OCI-LY1 (cell line): ENCODE measurements at regions not wholly inside any gene's neighbourhood (a gene's known extent, or its start where the extent isn't known, plus 50 kb on each side); places are given as distances from the start of the nearest gene placed in this dataset.

ENCODE experiments used
- EZH2 ChIP-seq: fragments of 200-600 bp; sonication (generic), shearing (Covaris generic); IDR thresholded peaks from 2 replicates; pipeline ENCODE4 v1.8.0; 2017; ENCODE audit warnings: borderline replicate concordance, mixed run types, mild to moderate bottlenecking, antibody characterized with exemption, low read length, moderate library complexity, mixed read lengths
- TF ChIP-seq, protein P1 (sequence below): fragments of 200-600 bp; sonication (generic), shearing (Covaris generic); IDR thresholded peaks from 2 replicates; pipeline ENCODE4 v1.5.1; 2017; ENCODE audit warnings: mild to moderate bottlenecking, antibody characterized with exemption, low read length, moderate library complexity, mixed read lengths

DNA sequence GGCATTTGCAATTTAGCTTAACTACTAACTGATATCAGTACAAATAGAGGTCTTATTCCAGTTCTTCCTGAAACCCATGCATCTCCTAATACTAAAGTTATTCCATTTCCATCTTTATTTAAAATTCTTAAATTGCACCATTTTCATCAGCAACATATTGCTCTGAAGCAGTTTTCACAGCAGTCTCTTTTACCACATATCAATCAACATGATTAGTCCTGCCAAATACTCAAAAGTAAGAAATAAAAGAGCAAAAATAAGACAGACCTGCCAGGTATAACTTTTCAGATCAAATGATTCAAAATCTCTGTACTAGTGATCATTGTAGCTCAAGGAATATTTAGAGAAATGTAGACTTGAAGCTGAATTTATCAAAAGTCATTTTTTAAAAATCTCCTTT lies 141.7 kb downstream of the SLITRK1 start:
- TF ChIP-seq, protein P1, sequence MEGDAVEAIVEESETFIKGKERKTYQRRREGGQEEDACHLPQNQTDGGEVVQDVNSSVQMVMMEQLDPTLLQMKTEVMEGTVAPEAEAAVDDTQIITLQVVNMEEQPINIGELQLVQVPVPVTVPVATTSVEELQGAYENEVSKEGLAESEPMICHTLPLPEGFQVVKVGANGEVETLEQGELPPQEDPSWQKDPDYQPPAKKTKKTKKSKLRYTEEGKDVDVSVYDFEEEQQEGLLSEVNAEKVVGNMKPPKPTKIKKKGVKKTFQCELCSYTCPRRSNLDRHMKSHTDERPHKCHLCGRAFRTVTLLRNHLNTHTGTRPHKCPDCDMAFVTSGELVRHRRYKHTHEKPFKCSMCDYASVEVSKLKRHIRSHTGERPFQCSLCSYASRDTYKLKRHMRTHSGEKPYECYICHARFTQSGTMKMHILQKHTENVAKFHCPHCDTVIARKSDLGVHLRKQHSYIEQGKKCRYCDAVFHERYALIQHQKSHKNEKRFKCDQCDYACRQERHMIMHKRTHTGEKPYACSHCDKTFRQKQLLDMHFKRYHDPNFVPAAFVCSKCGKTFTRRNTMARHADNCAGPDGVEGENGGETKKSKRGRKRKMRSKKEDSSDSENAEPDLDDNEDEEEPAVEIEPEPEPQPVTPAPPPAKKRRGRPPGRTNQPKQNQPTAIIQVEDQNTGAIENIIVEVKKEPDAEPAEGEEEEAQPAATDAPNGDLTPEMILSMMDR, result no peak
- TF ChIP-seq EZH2, result no peak
